ENCODE measurements at regions not wholly inside any gene's neighbourhood (a gene's known extent, or its start where the extent isn't known, plus 50 kb on each side); places are given as distances from the start of the nearest gene placed in this dataset.

DNA sequence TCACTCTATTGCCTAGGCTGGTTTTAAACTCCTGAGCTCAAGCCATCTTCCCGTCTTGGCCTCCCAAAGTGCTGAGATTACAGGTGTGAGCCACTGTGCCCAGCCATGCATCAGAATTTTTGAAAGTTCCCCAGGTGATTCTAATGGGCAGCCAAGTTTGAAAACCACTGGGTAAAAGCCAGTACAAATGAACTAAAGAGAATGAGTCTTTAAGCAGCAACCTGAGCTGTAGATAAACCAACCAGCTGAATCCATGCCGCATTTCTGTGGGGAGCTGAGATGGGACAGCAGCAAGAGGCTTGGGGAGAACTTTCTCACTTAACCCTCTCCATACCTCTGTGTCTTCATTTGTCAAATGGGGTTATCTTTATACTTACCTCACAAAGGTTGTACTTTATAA lies 67.5 kb downstream of the VEGFA start:
- TF ChIP-seq, protein P1, sequence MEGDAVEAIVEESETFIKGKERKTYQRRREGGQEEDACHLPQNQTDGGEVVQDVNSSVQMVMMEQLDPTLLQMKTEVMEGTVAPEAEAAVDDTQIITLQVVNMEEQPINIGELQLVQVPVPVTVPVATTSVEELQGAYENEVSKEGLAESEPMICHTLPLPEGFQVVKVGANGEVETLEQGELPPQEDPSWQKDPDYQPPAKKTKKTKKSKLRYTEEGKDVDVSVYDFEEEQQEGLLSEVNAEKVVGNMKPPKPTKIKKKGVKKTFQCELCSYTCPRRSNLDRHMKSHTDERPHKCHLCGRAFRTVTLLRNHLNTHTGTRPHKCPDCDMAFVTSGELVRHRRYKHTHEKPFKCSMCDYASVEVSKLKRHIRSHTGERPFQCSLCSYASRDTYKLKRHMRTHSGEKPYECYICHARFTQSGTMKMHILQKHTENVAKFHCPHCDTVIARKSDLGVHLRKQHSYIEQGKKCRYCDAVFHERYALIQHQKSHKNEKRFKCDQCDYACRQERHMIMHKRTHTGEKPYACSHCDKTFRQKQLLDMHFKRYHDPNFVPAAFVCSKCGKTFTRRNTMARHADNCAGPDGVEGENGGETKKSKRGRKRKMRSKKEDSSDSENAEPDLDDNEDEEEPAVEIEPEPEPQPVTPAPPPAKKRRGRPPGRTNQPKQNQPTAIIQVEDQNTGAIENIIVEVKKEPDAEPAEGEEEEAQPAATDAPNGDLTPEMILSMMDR (IDR thresholded peaks at IDR 0.05): no peak
- TF ChIP-seq POLR2A (IDR thresholded peaks at IDR 0.05): no peak

Data from prostate gland (tissue), 2 donors.